ENCODE measurements at regions not wholly inside any gene's neighbourhood (a gene's known extent, or its start where the extent isn't known, plus 50 kb on each side); places are given as distances from the start of the nearest gene placed in this dataset.

DNA sequence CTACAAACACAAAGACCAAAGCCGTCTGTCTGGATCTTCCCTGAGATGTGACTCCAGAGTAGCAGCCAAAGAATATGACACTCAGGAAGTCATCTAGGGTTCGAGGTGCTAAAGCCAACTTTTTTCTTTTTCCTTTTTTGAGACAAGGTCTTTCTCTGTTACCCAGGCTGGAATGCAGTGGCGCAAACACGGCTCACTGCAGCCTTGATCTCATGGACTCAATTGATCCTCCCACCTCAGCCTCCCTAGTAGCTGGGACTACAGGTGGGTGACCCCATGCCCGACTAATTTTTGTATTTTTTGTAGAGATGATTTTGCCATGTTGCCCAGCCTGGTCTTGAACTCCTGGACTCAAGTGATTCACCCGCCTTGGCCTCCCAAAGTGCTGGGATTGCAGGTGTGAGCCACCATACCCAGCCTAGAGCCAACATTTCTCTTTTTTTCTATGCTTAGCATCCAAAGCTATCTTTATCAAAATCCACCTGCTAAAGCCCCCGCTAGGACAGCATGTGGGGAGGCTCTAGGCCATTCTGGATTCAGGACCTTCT, 92.8 kb downstream of the TMEM17 start:
- no peak for TF ChIP-seq CTCF (IDR thresholded peaks at IDR 0.05)
- no peak for TF ChIP-seq POLR2A (IDR thresholded peaks at IDR 0.05)
